Colonic mucosa (tissue), 4 donors: ENCODE measurements at regions not wholly inside any gene's neighbourhood (a gene's known extent, or its start where the extent isn't known, plus 50 kb on each side); places are given as distances from the start of the nearest gene placed in this dataset.

ENCODE experiments used
- DNase-seq: peaks from one replicate; pipeline ENCODE4 v3.0.0-alpha.2; 2020
- H3K27ac ChIP-seq: fragments of 200-600 bp; one replicate; pipeline ENCODE4 v1.8.0; 2021
- H3K27me3 ChIP-seq: fragments of 200-600 bp; one replicate; pipeline ENCODE4 v1.8.0; 2021
- H3K36me3 ChIP-seq: fragments of 200-600 bp; one replicate; pipeline ENCODE4 v1.8.0; 2021
- H3K4me1 ChIP-seq: fragments of 200-600 bp; one replicate; pipeline ENCODE4 v1.8.0; 2021; ENCODE audit warnings: mild to moderate bottlenecking
- H3K4me3 ChIP-seq: fragments of 200-600 bp; one replicate; pipeline ENCODE4 v1.8.0; 2021
- H3K9ac ChIP-seq, 2 donors: one replicate each; pipeline ENCODE4 v1.7.0; 2013; ENCODE audit warnings: control low read depth in 2 of 2, low read depth in 2 of 2, low read length in 2 of 2
- H3K9me3 ChIP-seq: fragments of 200-600 bp; one replicate; pipeline ENCODE4 v1.8.0; 2021
- CTCF ChIP-seq: fragments of 200-600 bp; IDR thresholded peaks from one replicate; pipeline ENCODE4 v1.8.0; 2022; ENCODE audit warnings: antibody characterized with exemption, mild to moderate bottlenecking
- intact Hi-C: fragments of 100-400 bp; cut with DNase I; formaldehyde crosslinking; loops from one replicate; pipeline ENCODE4 v1.14.1; 2022
- donor health status: healthy.
- donor health status: DM: no; HTN: no; CAD: no.
- donor health status: DM: no; HTN: no; CAD: no.

GRCh38 chr1:218499911-218500310 is 154.8 kb downstream of the TGFB2 start:
- Histone ChIP-seq H3K27me3 (no peaks in the 10 kb centered on the region), H3K4me3 (no peak overlapping the region), H3K9ac (no peak overlapping the region), H3K27ac (no peak overlapping the region), H3K36me3 (no peaks in the 10 kb centered on the region), H3K4me1 (no peaks in the 10 kb centered on the region), H3K9me3 (no peaks in the 10 kb centered on the region)
- no peak for DNase-seq
- intact Hi-C loops, result no loop called here
- TF ChIP-seq CTCF, result no peak

GRCh38 chr1:218501161-218501560 is 156.0 kb downstream of the TGFB2 start:
- no peak for TF ChIP-seq CTCF
- no peak overlapping the region for H3K9ac ChIP-seq
- H3K27ac ChIP-seq, result no peak overlapping the region
- no peaks in the 10 kb centered on the region for H3K4me1 ChIP-seq
- DNase-seq, result no peak
- H3K36me3 ChIP-seq, result no peaks in the 10 kb centered on the region
- no peaks in the 10 kb centered on the region for H3K27me3 ChIP-seq
- intact Hi-C loops, result no loop called here
- no peak overlapping the region for H3K4me3 ChIP-seq
- H3K9me3 ChIP-seq, result no peaks in the 10 kb centered on the region

GRCh38 chr1:218502383-218502782 is 157.2 kb downstream of the TGFB2 start:
- TF ChIP-seq CTCF, result no peak
- Histone ChIP-seq H3K4me1 (no peaks in the 10 kb centered on the region), H3K9ac (no peak overlapping the region), H3K27me3 (no peaks in the 10 kb centered on the region), H3K4me3 (no peak overlapping the region), H3K27ac (no peak overlapping the region), H3K9me3 (no peaks in the 10 kb centered on the region), H3K36me3 (no peaks in the 10 kb centered on the region)
- intact Hi-C loops, result no loop called here
- no peak for DNase-seq

GRCh38 chr1:218503102-218503501 is 158.0 kb downstream of the TGFB2 start:
- Histone ChIP-seq H3K9ac (no peak overlapping the region), H3K4me3 (no peak overlapping the region), H3K27ac (no peak overlapping the region), H3K27me3 (no peaks in the 10 kb centered on the region), H3K9me3 (no peaks in the 10 kb centered on the region), H3K36me3 (no peaks in the 10 kb centered on the region), H3K4me1 (no peaks in the 10 kb centered on the region)
- DNase-seq, result no peak
- intact Hi-C loops, result no loop called here
- no peak for TF ChIP-seq CTCF

- TF ChIP-seq CTCF, result no peak
Observed at GRCh38 chr1:218507355-218508002, 162.3 kb downstream of the TGFB2 start.

More at GRCh38 chr1:218507355-218508002, 162.3 kb downstream of the TGFB2 start:
- intact Hi-C loops, result no loop called here
- no peak overlapping the region for H3K4me3 ChIP-seq
- no peaks in the 10 kb centered on the region for H3K36me3 ChIP-seq
- no peaks in the 10 kb centered on the region for H3K27me3 ChIP-seq
- no peak for DNase-seq
- no peak overlapping the region for H3K27ac ChIP-seq
- no peaks in the 10 kb centered on the region for H3K9me3 ChIP-seq
- H3K9ac ChIP-seq, result no peak overlapping the region
- no peaks in the 10 kb centered on the region for H3K4me1 ChIP-seq
